Kidney epithelial cell (primary cell): ENCODE measurements at regions not wholly inside any gene's neighbourhood (a gene's known extent, or its start where the extent isn't known, plus 50 kb on each side); places are given as distances from the start of the nearest gene placed in this dataset.

ENCODE experiments used
- DNase-seq: peaks from one replicate; pipeline ENCODE4 v3.0.0-alpha.2; 2010; ENCODE audit warnings: low read depth
- H3K27me3 ChIP-seq: 2 replicates; pipeline ENCODE4 v1.6.0; 2011; ENCODE audit warnings: low read length; ENCODE audit not compliant: control insufficient read depth, insufficient read depth
- H3K36me3 ChIP-seq: 2 replicates; pipeline ENCODE4 v1.5.1; 2011; ENCODE audit warnings: low read length; ENCODE audit not compliant: control insufficient read depth, insufficient read depth
- H3K4me3 ChIP-seq: 2 replicates; pipeline ENCODE4 v1.5.1; 2011; ENCODE audit warnings: low read depth, mild to moderate bottlenecking, control low read depth, low read length
- CTCF ChIP-seq: IDR thresholded peaks from 2 replicates; pipeline ENCODE4 v1.5.1; 2011; ENCODE audit warnings: mild to moderate bottlenecking, moderate library complexity, low read length, control low read depth, inconsistent platforms; ENCODE audit not compliant: insufficient read depth, poor library complexity, severe bottlenecking

- H3K4me3 ChIP-seq: no peak overlapping the region
- no peak for DNase-seq
- no peaks in the 10 kb centered on the region for H3K27me3 ChIP-seq
- no peak for TF ChIP-seq CTCF
- no peaks in the 10 kb centered on the region for H3K36me3 ChIP-seq
These were observed 271.7 kb upstream of the GBE1 start for GRCh38 chr3:82033186-82033585.

GRCh38 chr3:82031596-82031995, 270.2 kb upstream of the GBE1 start:
- Histone ChIP-seq H3K36me3 (no peaks in the 10 kb centered on the region), H3K4me3 (no peak overlapping the region), H3K27me3 (no peaks in the 10 kb centered on the region)
- no peak for DNase-seq
- no peak for TF ChIP-seq CTCF

- Histone ChIP-seq H3K4me3 (no peak overlapping the region), H3K36me3 (no peaks in the 10 kb centered on the region), H3K27me3 (no peaks in the 10 kb centered on the region)
- TF ChIP-seq CTCF: no peak
- DNase-seq: no peak
These were observed 269.5 kb upstream of the GBE1 start for GRCh38 chr3:82030916-82031315.

GRCh38 chr3:82022836-82023235, 261.4 kb upstream of the GBE1 start:
- TF ChIP-seq CTCF: no peak
- no peak for DNase-seq
- Histone ChIP-seq H3K4me3 (no peak overlapping the region), H3K27me3 (no peaks in the 10 kb centered on the region), H3K36me3 (no peaks in the 10 kb centered on the region)

GRCh38 chr3:82020282-82020681, 258.8 kb upstream of the GBE1 start:
- Histone ChIP-seq H3K27me3 (no peaks in the 10 kb centered on the region), H3K4me3 (no peak overlapping the region), H3K36me3 (no peaks in the 10 kb centered on the region)
- no peak for TF ChIP-seq CTCF
- DNase-seq: no peak

- no peaks in the 10 kb centered on the region for H3K27me3 ChIP-seq
- no peak for TF ChIP-seq CTCF
- H3K36me3 ChIP-seq: no peaks in the 10 kb centered on the region
- no peak overlapping the region for H3K4me3 ChIP-seq
- DNase-seq: no peak
These were observed 253.8 kb upstream of the GBE1 start for GRCh38 chr3:82015241-82015640.
